Calu3 (cell line): ENCODE measurements at regions not wholly inside any gene's neighbourhood (a gene's known extent, or its start where the extent isn't known, plus 50 kb on each side); places are given as distances from the start of the nearest gene placed in this dataset.

Experiments used
- BruUV-seq: library from RNA; stranded (reverse); fragments of 400-500 nt; replicated peaks from 2 replicates; lab custom pipeline; 2021; lab: Mats Ljungman, UMichigan
- CTCF ChIA-PET: fragments of 300-600 bp; sonication (Branson Sonifier 250); formaldehyde crosslinking; loops from one replicate; lab custom pipeline; 2022; ENCODE audit warnings: antibody characterized with exemption; lab: Charles Lee
- DNase-seq: peaks from one replicate; pipeline ENCODE4 v3.0.0; 2022
- H3K27ac Mint-ChIP-seq: one replicate; pipeline ENCODE4 v1.8.0; 2022; ENCODE audit warnings: mixed read lengths; ENCODE audit not compliant: unreplicated experiment
- H3K27me3 Mint-ChIP-seq: one replicate; pipeline ENCODE4 v1.8.0; 2022; ENCODE audit warnings: mixed read lengths; ENCODE audit not compliant: unreplicated experiment
- H3K36me3 Mint-ChIP-seq: one replicate; pipeline ENCODE4 v1.8.0; 2022; ENCODE audit warnings: mild to moderate bottlenecking, moderate library complexity, mixed read lengths; ENCODE audit not compliant: insufficient read depth, unreplicated experiment
- H3K4me1 Mint-ChIP-seq: one replicate; pipeline ENCODE4 v1.8.0; 2022; ENCODE audit warnings: mild to moderate bottlenecking, low read depth, mixed read lengths; ENCODE audit not compliant: unreplicated experiment
- H3K4me3 Mint-ChIP-seq: one replicate; pipeline ENCODE4 v1.8.0; 2022; ENCODE audit warnings: mild to moderate bottlenecking, low read depth, moderate library complexity, mixed read lengths; ENCODE audit not compliant: unreplicated experiment
- H3K9me3 Mint-ChIP-seq: one replicate; pipeline ENCODE4 v1.8.0; 2022; ENCODE audit warnings: low read depth, mixed read lengths; ENCODE audit not compliant: unreplicated experiment
- CTCF ChIP-seq: fragments of 200-600 bp; IDR thresholded peaks from one replicate; pipeline ENCODE4 v1.8.0; 2022; ENCODE audit warnings: antibody characterized with exemption; ENCODE audit not compliant: unreplicated experiment
- intact Hi-C: fragments of 100-400 bp; cut with micrococcal nuclease; formaldehyde crosslinking; loops from one replicate; pipeline ENCODE4 v1.10.0; 2022; ENCODE audit not compliant: unreplicated experiment

- H3K4me1 Mint-ChIP-seq = peaks cover 37% of the 10 kb centered on the region
- H3K27ac Mint-ChIP-seq = no peak overlapping the region
- H3K9me3 Mint-ChIP-seq = no peaks in the 10 kb centered on the region
- intact Hi-C loops = no loop called here
- CTCF ChIA-PET = interaction anchor here (0.7 kb wide), 1 partner anchor 392 kb away, joined by 3 read pairs; no protein-coding TSS in a partner anchor
- H3K36me3 Mint-ChIP-seq = no peaks in the 10 kb centered on the region
- H3K27me3 Mint-ChIP-seq = no peaks in the 10 kb centered on the region
- H3K4me3 Mint-ChIP-seq = no peak overlapping the region
- DNase-seq = no peak
- TF ChIP-seq CTCF = no peak
- BruUV-seq = no TSS peak
Observed at GRCh38 chr13:34857558-34858325, 84.3 kb upstream of the NBEA start.

GRCh38 chr13:34862311-34862710 is 79.8 kb upstream of the NBEA start:
- no peak overlapping the region for H3K4me3 Mint-ChIP-seq
- no peak for DNase-seq
- no peaks in the 10 kb centered on the region for H3K27me3 Mint-ChIP-seq

GRCh38 chr13:34862716-34863115 is 79.4 kb upstream of the NBEA start:
- no peaks in the 10 kb centered on the region for H3K27me3 Mint-ChIP-seq
- no TSS peak for BruUV-seq
- intact Hi-C loops = loop anchor here (5.0 to 10.0 kb wide), 2 partner anchors 80 to 698 kb away; partner anchors contain the start of gene NBEA

More at GRCh38 chr13:34862311-34862710, 79.8 kb upstream of the NBEA start:
- Mint-ChIP-seq H3K36me3 (no peaks in the 10 kb centered on the region), H3K9me3 (no peaks in the 10 kb centered on the region), H3K27ac (no peak overlapping the region), H3K4me1 (peaks cover 40% of the 10 kb centered on the region)
- intact Hi-C loops = loop anchor here (5.0 to 10.0 kb wide), 2 partner anchors 80 to 698 kb away; partner anchors contain the start of gene NBEA
- TF ChIP-seq CTCF = no peak
- BruUV-seq = no TSS peak
- CTCF ChIA-PET = no interaction called here

More at GRCh38 chr13:34862716-34863115, 79.4 kb upstream of the NBEA start:
- no peak for DNase-seq
- CTCF ChIA-PET = no interaction called here
- Mint-ChIP-seq H3K9me3 (no peaks in the 10 kb centered on the region), H3K4me3 (no peak overlapping the region), H3K27ac (no peak overlapping the region), H3K36me3 (no peaks in the 10 kb centered on the region), H3K4me1 (peaks cover 38% of the 10 kb centered on the region)
- TF ChIP-seq CTCF = no peak
